Progenitor cell of endocrine pancreas (in vitro differentiated cells): ENCODE measurements at regions not wholly inside any gene's neighbourhood (a gene's known extent, or its start where the extent isn't known, plus 50 kb on each side); places are given as distances from the start of the nearest gene placed in this dataset.

Source experiments
- DNase-seq: peaks from one replicate; pipeline ENCODE4 v3.0.0; 2021; ENCODE audit warnings: low spot score; ENCODE audit not compliant: unreplicated experiment
- H3K27ac Mint-ChIP-seq: 2 replicates; pipeline ENCODE4 v1.8.0; 2021; ENCODE audit warnings: mild to moderate bottlenecking, moderate library complexity, mixed read lengths
- H3K27me3 Mint-ChIP-seq: 2 replicates; pipeline ENCODE4 v1.8.0; 2021; ENCODE audit warnings: mixed read lengths
- H3K36me3 Mint-ChIP-seq: 2 replicates; pipeline ENCODE4 v1.8.0; 2022; ENCODE audit warnings: mixed read lengths; ENCODE audit not compliant: insufficient read depth
- H3K4me1 Mint-ChIP-seq: 2 replicates; pipeline ENCODE4 v1.8.0; 2021; ENCODE audit warnings: low read depth, mixed read lengths
- H3K4me3 Mint-ChIP-seq: 2 replicates; pipeline ENCODE4 v1.8.0; 2021; ENCODE audit warnings: low read depth, mild to moderate bottlenecking, moderate library complexity, mixed read lengths
- H3K9me3 Mint-ChIP-seq: 2 replicates; pipeline ENCODE4 v1.8.0; 2021; ENCODE audit warnings: low read depth, mixed read lengths
- TF ChIP-seq, protein P1 (sequence below): fragments of 200-600 bp; sonication (generic); IDR thresholded peaks from one replicate; pipeline ENCODE4 v1.5.0; 2021; ENCODE audit warnings: antibody characterized with exemption, mild to moderate bottlenecking; ENCODE audit not compliant: unreplicated experiment

DNA sequence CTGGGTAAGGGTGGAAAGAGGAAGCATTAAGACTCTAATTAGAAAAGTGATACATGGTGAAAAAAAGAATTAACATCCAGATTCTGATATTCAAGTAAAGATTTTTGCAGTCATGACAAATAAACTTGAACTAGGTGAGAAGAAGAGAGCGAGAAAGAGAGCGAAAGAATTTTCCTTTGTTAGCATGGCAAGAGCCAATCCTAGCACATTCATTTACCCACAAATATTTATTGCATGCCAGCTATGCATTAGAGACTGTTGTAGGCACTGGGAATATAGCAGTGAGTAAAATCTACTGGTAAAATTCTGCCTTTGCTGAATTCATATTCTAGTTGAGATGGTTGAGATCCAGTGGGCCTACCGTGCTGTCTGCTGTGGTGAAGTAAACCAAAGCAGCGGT is 177.9 kb upstream of the DPH6 start:
- TF ChIP-seq, protein P1, sequence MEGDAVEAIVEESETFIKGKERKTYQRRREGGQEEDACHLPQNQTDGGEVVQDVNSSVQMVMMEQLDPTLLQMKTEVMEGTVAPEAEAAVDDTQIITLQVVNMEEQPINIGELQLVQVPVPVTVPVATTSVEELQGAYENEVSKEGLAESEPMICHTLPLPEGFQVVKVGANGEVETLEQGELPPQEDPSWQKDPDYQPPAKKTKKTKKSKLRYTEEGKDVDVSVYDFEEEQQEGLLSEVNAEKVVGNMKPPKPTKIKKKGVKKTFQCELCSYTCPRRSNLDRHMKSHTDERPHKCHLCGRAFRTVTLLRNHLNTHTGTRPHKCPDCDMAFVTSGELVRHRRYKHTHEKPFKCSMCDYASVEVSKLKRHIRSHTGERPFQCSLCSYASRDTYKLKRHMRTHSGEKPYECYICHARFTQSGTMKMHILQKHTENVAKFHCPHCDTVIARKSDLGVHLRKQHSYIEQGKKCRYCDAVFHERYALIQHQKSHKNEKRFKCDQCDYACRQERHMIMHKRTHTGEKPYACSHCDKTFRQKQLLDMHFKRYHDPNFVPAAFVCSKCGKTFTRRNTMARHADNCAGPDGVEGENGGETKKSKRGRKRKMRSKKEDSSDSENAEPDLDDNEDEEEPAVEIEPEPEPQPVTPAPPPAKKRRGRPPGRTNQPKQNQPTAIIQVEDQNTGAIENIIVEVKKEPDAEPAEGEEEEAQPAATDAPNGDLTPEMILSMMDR: no peak
- no peaks in the 10 kb centered on the region for H3K36me3 Mint-ChIP-seq
- no peak for DNase-seq
- peaks cover 4% of the 10 kb centered on the region for H3K9me3 Mint-ChIP-seq
- H3K4me1 Mint-ChIP-seq: peaks cover 37% of the 10 kb centered on the region
- H3K27me3 Mint-ChIP-seq: no peaks in the 10 kb centered on the region
- no peak overlapping the region for H3K4me3 Mint-ChIP-seq
- H3K27ac Mint-ChIP-seq: no peak overlapping the region

- Mint-ChIP-seq H3K4me3 (no peak overlapping the region), H3K27ac (no peak overlapping the region), H3K4me1 (peaks cover 43% of the 10 kb centered on the region), H3K27me3 (no peaks in the 10 kb centered on the region), H3K9me3 (peaks cover 4% of the 10 kb centered on the region), H3K36me3 (no peaks in the 10 kb centered on the region)
- DNase-seq: no peak
- TF ChIP-seq, protein P1: no peak
Measured at GRCh38 chr15:35724626-35725025, 178.7 kb upstream of the DPH6 start.

DNA sequence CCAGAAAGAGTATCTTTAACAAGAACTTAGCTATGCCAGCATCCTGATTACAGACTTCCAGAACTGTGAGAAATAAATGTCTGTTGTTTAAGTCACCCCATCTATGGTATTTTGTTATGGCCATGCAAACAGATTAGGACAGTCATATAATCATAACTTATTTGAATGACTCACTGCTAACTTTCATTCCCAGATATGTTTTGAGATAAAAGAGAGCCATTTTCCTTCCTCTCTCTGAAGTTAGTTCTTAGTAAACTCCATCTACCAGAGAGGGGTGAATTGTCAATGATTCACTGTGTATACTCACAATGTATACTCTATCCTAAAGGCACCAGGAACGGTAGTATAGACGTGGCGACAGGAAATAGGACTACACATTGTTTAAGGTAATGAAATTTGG is 179.4 kb upstream of the DPH6 start:
- no peaks in the 10 kb centered on the region for H3K27me3 Mint-ChIP-seq
- peaks cover 4% of the 10 kb centered on the region for H3K9me3 Mint-ChIP-seq
- DNase-seq: no peak
- peaks cover 42% of the 10 kb centered on the region for H3K4me1 Mint-ChIP-seq
- TF ChIP-seq, protein P1: no peak
- no peak overlapping the region for H3K27ac Mint-ChIP-seq
- H3K4me3 Mint-ChIP-seq: no peak overlapping the region
- H3K36me3 Mint-ChIP-seq: no peaks in the 10 kb centered on the region

DNA sequence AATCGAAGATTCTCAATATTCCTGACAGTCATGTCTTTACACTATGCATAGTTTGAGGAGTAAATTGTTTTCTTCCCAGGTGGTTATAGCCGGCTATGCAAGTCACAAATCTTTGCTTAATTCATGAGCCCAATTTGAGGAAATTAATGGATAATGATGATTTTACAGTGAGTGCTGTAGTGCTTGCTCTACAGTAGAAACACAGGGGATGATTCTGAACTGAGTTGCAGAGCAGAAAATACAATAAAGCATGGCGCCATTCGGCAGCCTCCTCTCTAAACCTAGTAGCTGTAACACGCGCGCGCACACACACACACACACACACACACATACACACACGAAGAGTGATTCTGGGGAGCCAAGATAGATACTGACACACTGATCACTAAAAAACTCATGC is 181.7 kb upstream of the DPH6 start:
- peaks cover 4% of the 10 kb centered on the region for H3K9me3 Mint-ChIP-seq
- peak overlapping the region; percentile 95 for H3K27ac Mint-ChIP-seq
- no peak for DNase-seq
- H3K4me3 Mint-ChIP-seq: no peak overlapping the region
- TF ChIP-seq, protein P1: no peak
- H3K4me1 Mint-ChIP-seq: peaks cover 35% of the 10 kb centered on the region
- H3K36me3 Mint-ChIP-seq: no peaks in the 10 kb centered on the region
- no peaks in the 10 kb centered on the region for H3K27me3 Mint-ChIP-seq

- peaks cover 4% of the 10 kb centered on the region for H3K9me3 Mint-ChIP-seq
- H3K36me3 Mint-ChIP-seq: no peaks in the 10 kb centered on the region
- peaks cover 36% of the 10 kb centered on the region for H3K4me1 Mint-ChIP-seq
- H3K27ac Mint-ChIP-seq: peak overlapping the region; percentile 95
- H3K4me3 Mint-ChIP-seq: no peak overlapping the region
- H3K27me3 Mint-ChIP-seq: no peaks in the 10 kb centered on the region
- DNase-seq: no peak
- TF ChIP-seq, protein P1: no peak
Measured at GRCh38 chr15:35728219-35728940, 182.4 kb upstream of the DPH6 start.
